NB4 (cell line): ENCODE measurements at regions not wholly inside any gene's neighbourhood (a gene's known extent, or its start where the extent isn't known, plus 50 kb on each side); places are given as distances from the start of the nearest gene placed in this dataset.

Source experiments
- CTCF ChIP-seq: IDR thresholded peaks from one replicate; pipeline ENCODE4 v1.5.1; 2012; ENCODE audit warnings: low read depth, low read length
- MYC ChIP-seq: IDR thresholded peaks from 2 replicates; pipeline ENCODE4 v1.6.1; 2011; ENCODE audit warnings: low read depth, low read length
- POLR2A ChIP-seq: IDR thresholded peaks from 2 replicates; pipeline ENCODE4 v1.6.1; 2011; ENCODE audit warnings: mild to moderate bottlenecking; ENCODE audit not compliant: insufficient read length; ENCODE audit errors: extremely low read depth

- TF ChIP-seq POLR2A (no peak), CTCF (no peak), MYC (no peak)
These were observed 144.4 kb upstream of the IRX2 start for GRCh38 chr5:2895876-2896275.
